IMR-90 (cell line): ENCODE measurements at regions not wholly inside any gene's neighbourhood (a gene's known extent, or its start where the extent isn't known, plus 50 kb on each side); places are given as distances from the start of the nearest gene placed in this dataset.

Experiments used
- ATAC-seq: fragments of 200-7000 bp; cut with Tn5 transposase; 2 replicates; pipeline ENCODE4 v1.9.1; 2020; ENCODE audit warnings: low read depth, mild to moderate bottlenecking, moderate library complexity
- BruUV-seq: library from RNA; stranded (reverse); fragments of 400-500 nt; replicated peaks from 2 replicates; lab custom pipeline; 2021; lab: Mats Ljungman, UMichigan
- CTCF ChIA-PET: fragments of 300-600 bp; formaldehyde crosslinking; extraction: SDS; loops from one replicate; lab custom pipeline; 2021; ENCODE audit warnings: antibody characterized with exemption; lab: Yijun Ruan, JAX
- POLR2A ChIA-PET: fragments of 300-600 bp; sonication (Branson Sonifier 250); formaldehyde crosslinking; loops from one replicate; lab custom pipeline; 2022; ENCODE audit warnings: antibody characterized with exemption; ENCODE audit not compliant: unreplicated experiment; lab: Charles Lee
- DNase-seq: peaks from one replicate; pipeline ENCODE4 v3.0.0; 2013
- H2AFZ ChIP-seq: replicated peaks from 2 replicates; pipeline ENCODE3; 2013; ENCODE audit warnings: low read length, mild to moderate bottlenecking; ENCODE audit not compliant: poor library complexity
- H2AK5ac ChIP-seq: 2 replicates; pipeline ENCODE4 v1.6.1; 2013; ENCODE audit warnings: low read depth, low read length, inconsistent platforms
- H2AK9ac ChIP-seq: replicated peaks from 2 replicates; pipeline ENCODE3; 2013; ENCODE audit warnings: mild to moderate bottlenecking, low read depth, low read length, moderate library complexity; ENCODE audit not compliant: poor library complexity
- H2BK120ac ChIP-seq: 2 replicates; pipeline ENCODE4 v1.6.1; 2013; ENCODE audit warnings: low read depth, low read length, inconsistent platforms
- H2BK15ac ChIP-seq: 3 replicates; pipeline ENCODE4 v1.6.1; 2013; ENCODE audit warnings: low read depth, low read length, inconsistent platforms
- H2BK20ac ChIP-seq: 2 replicates; pipeline ENCODE4 v1.6.1; 2013; ENCODE audit warnings: low read depth, mild to moderate bottlenecking, inconsistent platforms, low read length, moderate library complexity
- H2BK5ac ChIP-seq: 2 replicates; pipeline ENCODE4 v1.6.1; 2013; ENCODE audit warnings: mild to moderate bottlenecking, low read depth, low read length, inconsistent platforms; ENCODE audit not compliant: poor library complexity, severe bottlenecking
- H3K14ac ChIP-seq: replicated peaks from 2 replicates; pipeline ENCODE4 v1.6.1; 2013; ENCODE audit warnings: low read depth, low read length, inconsistent platforms
- H3K18ac ChIP-seq: 2 replicates; pipeline ENCODE4 v1.6.1; 2013; ENCODE audit warnings: low read depth, low read length, control low read depth
- H3K23ac ChIP-seq: 2 replicates; pipeline ENCODE4 v1.6.1; 2013; ENCODE audit warnings: low read depth, low read length, inconsistent platforms
- H3K27ac ChIP-seq: 2 replicates; pipeline ENCODE4 v1.5.1; 2013; ENCODE audit warnings: mild to moderate bottlenecking, control low read depth, low read length; ENCODE audit not compliant: insufficient read depth
- H3K27me3 ChIP-seq: 2 replicates; pipeline ENCODE4 v1.6.1; 2013; ENCODE audit warnings: low read length; ENCODE audit not compliant: control insufficient read depth, insufficient read depth
- H3K36me3 ChIP-seq: 2 replicates; pipeline ENCODE4 v1.6.1; 2013; ENCODE audit warnings: low read length, mixed read lengths; ENCODE audit not compliant: control insufficient read depth, insufficient read depth
- H3K4ac ChIP-seq: 2 replicates; pipeline ENCODE4 v1.6.1; 2013; ENCODE audit warnings: low read depth, low read length, inconsistent platforms
- H3K4me1 ChIP-seq: 2 replicates; pipeline ENCODE4 v1.6.1; 2013; ENCODE audit warnings: low read length, mixed read lengths; ENCODE audit not compliant: control insufficient read depth, insufficient read depth
- H3K4me2 ChIP-seq: 2 replicates; pipeline ENCODE4 v1.6.1; 2013; ENCODE audit warnings: low read depth, mild to moderate bottlenecking, control low read depth, low read length, moderate library complexity
- H3K4me3 ChIP-seq: 2 replicates; pipeline ENCODE4 v1.5.1; 2013; ENCODE audit warnings: low read depth, mild to moderate bottlenecking, control low read depth, low read length, moderate library complexity; ENCODE audit not compliant: insufficient read depth
- H3K56ac ChIP-seq: 2 replicates; pipeline ENCODE4 v1.6.1; 2013; ENCODE audit warnings: low read length, inconsistent platforms; ENCODE audit not compliant: insufficient read depth; ENCODE audit errors: extremely low read depth
- H3K79me1 ChIP-seq, 2 experiments: 2 replicates each; pipeline ENCODE4 v1.6.1; 2013; ENCODE audit warnings: low read length in 2 of 2, inconsistent platforms in 1 of 2, low read depth in 1 of 2
- H3K9ac ChIP-seq: 2 replicates; pipeline ENCODE4 v1.6.1; 2013; ENCODE audit warnings: low read depth, low read length, control low read depth
- H3K9me1 ChIP-seq: 2 replicates; pipeline ENCODE4 v1.6.1; 2013; ENCODE audit warnings: low read length, inconsistent platforms; ENCODE audit not compliant: insufficient read depth
- H3K9me3 ChIP-seq: 2 replicates; pipeline ENCODE4 v1.6.1; 2013; ENCODE audit warnings: low read length; ENCODE audit not compliant: control insufficient read depth, insufficient read depth
- H4K20me1 ChIP-seq: 2 replicates; pipeline ENCODE4 v1.6.1; 2013; ENCODE audit warnings: low read length, inconsistent platforms; ENCODE audit not compliant: insufficient read depth
- H4K5ac ChIP-seq: 2 replicates; pipeline ENCODE4 v1.6.1; 2013; ENCODE audit warnings: mild to moderate bottlenecking, low read depth, low read length, control low read depth
- H4K8ac ChIP-seq, 2 experiments: 2 replicates each; pipeline ENCODE4 v1.6.1; 2013; ENCODE audit warnings: low read depth in 2 of 2, low read length in 2 of 2, control low read depth in 1 of 2, inconsistent platforms in 1 of 2
- H4K91ac ChIP-seq: 2 replicates; pipeline ENCODE4 v1.6.1; 2013; ENCODE audit warnings: low read depth, low read length, inconsistent platforms; ENCODE audit not compliant: insufficient read depth
- BHLHE40 ChIP-seq: fragments of 150-350 bp; IDR thresholded peaks from 2 replicates; pipeline ENCODE4 v1.6.1; 2016; ENCODE audit warnings: mild to moderate bottlenecking, low read depth, low read length
- CEBPB ChIP-seq: IDR thresholded peaks from 2 replicates; pipeline ENCODE4 v1.6.1; 2012; ENCODE audit warnings: low read depth, low read length, improper control_type of control experiment
- CHD1 ChIP-seq: IDR thresholded peaks from 2 replicates; pipeline ENCODE4 v1.6.1; 2012; ENCODE audit warnings: low read depth, low read length, improper control_type of control experiment
- FOS ChIP-seq: fragments of 150-350 bp; IDR thresholded peaks from 2 replicates; pipeline ENCODE4 v1.6.1; 2016; ENCODE audit warnings: low read depth, low read length
- MAFK ChIP-seq: IDR thresholded peaks from 2 replicates; pipeline ENCODE4 v1.6.1; 2012; ENCODE audit warnings: low read depth, low read length, improper control_type of control experiment
- MAZ ChIP-seq: IDR thresholded peaks from 2 replicates; pipeline ENCODE4 v1.6.1; 2012; ENCODE audit warnings: low read depth, mild to moderate bottlenecking, low read length, improper control_type of control experiment, moderate library complexity, borderline replicate concordance
- MXI1 ChIP-seq: IDR thresholded peaks from 2 replicates; pipeline ENCODE4 v1.6.1; 2012; ENCODE audit warnings: low read depth, mild to moderate bottlenecking, low read length, moderate library complexity, borderline replicate concordance
- NFE2L2 ChIP-seq: fragments of 150-350 bp; IDR thresholded peaks from 2 replicates; pipeline ENCODE4 v1.6.1; 2016; ENCODE audit warnings: low read depth, mild to moderate bottlenecking, low read length
- POLR2A ChIP-seq: IDR thresholded peaks from 2 replicates; pipeline ENCODE4 v1.6.1; 2012; ENCODE audit warnings: mild to moderate bottlenecking, low read depth, low read length
- RAD21 ChIP-seq: IDR thresholded peaks from 2 replicates; pipeline ENCODE4 v1.6.1; 2012; ENCODE audit warnings: low read length, improper control_type of control experiment
- RCOR1 ChIP-seq: IDR thresholded peaks from 2 replicates; pipeline ENCODE4 v1.6.1; 2012; ENCODE audit warnings: mild to moderate bottlenecking, low read length, improper control_type of control experiment; ENCODE audit not compliant: insufficient replicate concordance
- RFX5 ChIP-seq: IDR thresholded peaks from 2 replicates; pipeline ENCODE4 v1.8.0; 2012; ENCODE audit warnings: low read depth, mild to moderate bottlenecking, low read length, moderate library complexity
- SMC3 ChIP-seq: fragments of 150-350 bp; IDR thresholded peaks from 2 replicates; pipeline ENCODE4 v1.6.1; 2016; ENCODE audit warnings: low read depth, mild to moderate bottlenecking, antibody characterized with exemption, low read length, moderate library complexity
- WGBS, 2 experiments: methylation state at CpG; one replicate each; pipeline versions ENCODE4 v1.1.5 to v1.1.7; 2013; ENCODE audit warnings: missing lambda C conversion rate in 2 of 2; ENCODE audit not compliant: insufficient read length in 1 of 2; ENCODE audit errors: extremely low coverage in 2 of 2; 5-methylcytosine and 5-hydroxymethylcytosine counted together
- dilution Hi-C: fragments of 300-500 bp; cut with HindIII; formaldehyde crosslinking; loops from one replicate; pipeline ENCODE4 v1.14.3; 2018; ENCODE audit warnings: low sequenced_read_pairs; ENCODE audit not compliant: unreplicated experiment
- in situ Hi-C: fragments of 300-500 bp; cut with MboI; formaldehyde crosslinking; loops from 3 replicates; pipeline ENCODE4 v1.14.3; 2019; ENCODE audit warnings: low sequenced_read_pairs, inconsistent platforms, mixed read lengths
- intact Hi-C: fragments of 100-400 bp; cut with micrococcal nuclease; formaldehyde crosslinking; loops from 2 replicates; pipeline ENCODE4 v1.10.0; 2022
- TF ChIP-seq, protein P1 (sequence below): fragments of 150-350 bp; IDR thresholded peaks from 2 replicates; pipeline ENCODE4 v1.6.1; 2016; ENCODE audit warnings: low read depth, mild to moderate bottlenecking, low read length, moderate library complexity, borderline replicate concordance
- TF ChIP-seq, protein P2 (sequence below): conservative IDR thresholded peaks from 2 replicates; pipeline ENCODE4 v1.5.1; 2012; ENCODE audit warnings: mild to moderate bottlenecking, low read depth, low read length, improper control_type of control experiment
- TF ChIP-seq, protein P3 (sequence below): fragments of 150-350 bp; IDR thresholded peaks from 2 replicates; pipeline ENCODE4 v1.6.1; 2017; ENCODE audit warnings: mild to moderate bottlenecking, antibody characterized with exemption, low read length, low read depth

DNA sequence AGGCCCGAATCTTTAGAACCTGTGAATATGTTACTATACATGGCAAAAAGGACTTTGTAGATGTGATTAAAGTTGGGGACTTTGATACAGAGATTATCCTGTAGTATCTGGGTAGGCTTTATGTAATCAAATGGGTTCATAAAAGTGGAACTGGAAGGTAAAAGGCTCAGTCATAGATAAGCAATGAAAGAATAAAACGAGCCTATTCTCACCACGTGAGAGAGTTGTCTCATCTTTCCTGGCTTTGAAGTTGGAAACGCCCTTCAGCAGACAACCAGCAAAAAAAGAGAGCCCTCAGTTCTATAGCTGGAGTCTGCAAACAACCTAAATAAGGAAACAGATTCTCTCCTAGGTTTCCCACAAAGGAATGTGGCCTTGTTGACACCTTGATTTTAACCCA is 805.8 kb upstream of the DIAPH2 start:
- Histone ChIP-seq H3K4ac (no peak overlapping the region), H2AK9ac (no peak overlapping the region)
- in situ Hi-C loops: no loop called here

More for the DNA sequence above, 805.8 kb upstream of the DIAPH2 start:
- H2AFZ ChIP-seq: no peak overlapping the region
- ATAC-seq (no peak), DNase-seq (no peak)
- H3K23ac ChIP-seq: no peak overlapping the region
- no peak overlapping the region for H2BK20ac ChIP-seq
- TF ChIP-seq, protein P1, sequence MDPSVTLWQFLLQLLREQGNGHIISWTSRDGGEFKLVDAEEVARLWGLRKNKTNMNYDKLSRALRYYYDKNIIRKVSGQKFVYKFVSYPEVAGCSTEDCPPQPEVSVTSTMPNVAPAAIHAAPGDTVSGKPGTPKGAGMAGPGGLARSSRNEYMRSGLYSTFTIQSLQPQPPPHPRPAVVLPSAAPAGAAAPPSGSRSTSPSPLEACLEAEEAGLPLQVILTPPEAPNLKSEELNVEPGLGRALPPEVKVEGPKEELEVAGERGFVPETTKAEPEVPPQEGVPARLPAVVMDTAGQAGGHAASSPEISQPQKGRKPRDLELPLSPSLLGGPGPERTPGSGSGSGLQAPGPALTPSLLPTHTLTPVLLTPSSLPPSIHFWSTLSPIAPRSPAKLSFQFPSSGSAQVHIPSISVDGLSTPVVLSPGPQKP: no peak
- TF ChIP-seq, protein P2, sequence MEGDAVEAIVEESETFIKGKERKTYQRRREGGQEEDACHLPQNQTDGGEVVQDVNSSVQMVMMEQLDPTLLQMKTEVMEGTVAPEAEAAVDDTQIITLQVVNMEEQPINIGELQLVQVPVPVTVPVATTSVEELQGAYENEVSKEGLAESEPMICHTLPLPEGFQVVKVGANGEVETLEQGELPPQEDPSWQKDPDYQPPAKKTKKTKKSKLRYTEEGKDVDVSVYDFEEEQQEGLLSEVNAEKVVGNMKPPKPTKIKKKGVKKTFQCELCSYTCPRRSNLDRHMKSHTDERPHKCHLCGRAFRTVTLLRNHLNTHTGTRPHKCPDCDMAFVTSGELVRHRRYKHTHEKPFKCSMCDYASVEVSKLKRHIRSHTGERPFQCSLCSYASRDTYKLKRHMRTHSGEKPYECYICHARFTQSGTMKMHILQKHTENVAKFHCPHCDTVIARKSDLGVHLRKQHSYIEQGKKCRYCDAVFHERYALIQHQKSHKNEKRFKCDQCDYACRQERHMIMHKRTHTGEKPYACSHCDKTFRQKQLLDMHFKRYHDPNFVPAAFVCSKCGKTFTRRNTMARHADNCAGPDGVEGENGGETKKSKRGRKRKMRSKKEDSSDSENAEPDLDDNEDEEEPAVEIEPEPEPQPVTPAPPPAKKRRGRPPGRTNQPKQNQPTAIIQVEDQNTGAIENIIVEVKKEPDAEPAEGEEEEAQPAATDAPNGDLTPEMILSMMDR: no peak
- TF ChIP-seq RFX5 (no peak), NFE2L2 (no peak), RAD21 (no peak), MXI1 (no peak), CHD1 (no peak), MAFK (no peak), RCOR1 (no peak), MAZ (no peak), POLR2A (no peak), FOS (no peak), SMC3 (no peak), CEBPB (no peak), BHLHE40 (no peak)
- TF ChIP-seq, protein P3, sequence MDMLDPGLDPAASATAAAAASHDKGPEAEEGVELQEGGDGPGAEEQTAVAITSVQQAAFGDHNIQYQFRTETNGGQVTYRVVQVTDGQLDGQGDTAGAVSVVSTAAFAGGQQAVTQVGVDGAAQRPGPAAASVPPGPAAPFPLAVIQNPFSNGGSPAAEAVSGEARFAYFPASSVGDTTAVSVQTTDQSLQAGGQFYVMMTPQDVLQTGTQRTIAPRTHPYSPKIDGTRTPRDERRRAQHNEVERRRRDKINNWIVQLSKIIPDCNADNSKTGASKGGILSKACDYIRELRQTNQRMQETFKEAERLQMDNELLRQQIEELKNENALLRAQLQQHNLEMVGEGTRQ: no peak
- no peaks in the 10 kb centered on the region for H3K36me3 ChIP-seq
- intact Hi-C loops: no loop called here
- no peak overlapping the region for H3K9ac ChIP-seq
- no peak overlapping the region for H4K8ac ChIP-seq
- POLR2A ChIA-PET: no interaction called here
- dilution Hi-C loops: no loop called here
- no peak overlapping the region for H3K14ac ChIP-seq
- no TSS peak for BruUV-seq
- H3K4me2 ChIP-seq: no peak overlapping the region
- H3K18ac ChIP-seq: no peak overlapping the region
- no peaks in the 10 kb centered on the region for H3K9me1 ChIP-seq
- no peaks in the 10 kb centered on the region for H3K79me1 ChIP-seq
- no peak overlapping the region for H2BK15ac ChIP-seq
- no peak overlapping the region for H4K5ac ChIP-seq
- no peak overlapping the region for H4K91ac ChIP-seq
- WGBS, 2 experiments: no CpG with 5 or more reads among the region's 4 CpGs
- no peaks in the 10 kb centered on the region for H3K9me3 ChIP-seq
- H3K27me3 ChIP-seq: no peaks in the 10 kb centered on the region
- no peak overlapping the region for H2BK5ac ChIP-seq
- H2AK5ac ChIP-seq: no peak overlapping the region
- H3K4me1 ChIP-seq: no peaks in the 10 kb centered on the region
- H4K20me1 ChIP-seq: no peaks in the 10 kb centered on the region
- no peak overlapping the region for H3K56ac ChIP-seq
- no peak overlapping the region for H3K27ac ChIP-seq
- H2BK120ac ChIP-seq: no peak overlapping the region
- CTCF ChIA-PET: no interaction called here
- no peak overlapping the region for H3K4me3 ChIP-seq
